Loucy (cell line): ENCODE measurements at regions not wholly inside any gene's neighbourhood (a gene's known extent, or its start where the extent isn't known, plus 50 kb on each side); places are given as distances from the start of the nearest gene placed in this dataset.

Source experiments
- H2AFZ ChIP-seq: fragments of 200-600 bp; sonication (generic); 2 replicates; pipeline ENCODE4 v1.6.0; 2016; ENCODE audit warnings: antibody characterized with exemption, mild to moderate bottlenecking, low read length, moderate library complexity
- H3F3A ChIP-seq: fragments of 200-600 bp; 2 replicates; pipeline ENCODE4 v1.6.0; 2016; ENCODE audit warnings: antibody characterized with exemption, low read depth, mild to moderate bottlenecking
- H3K27me3 ChIP-seq: fragments of 200-600 bp; sonication (generic); 2 replicates; pipeline ENCODE4 v1.6.1; 2014; ENCODE audit warnings: low read length, mild to moderate bottlenecking; ENCODE audit not compliant: insufficient read depth, poor library complexity, severe bottlenecking
- H3K36me3 ChIP-seq: fragments of 200-600 bp; sonication (generic); 2 replicates; pipeline ENCODE4 v1.6.1; 2016; ENCODE audit warnings: low read length; ENCODE audit not compliant: insufficient read depth
- H3K4me1 ChIP-seq: fragments of 200-600 bp; sonication (generic); 2 replicates; pipeline ENCODE4 v1.5.1; 2014; ENCODE audit warnings: low read length, mild to moderate bottlenecking; ENCODE audit not compliant: insufficient read depth, poor library complexity, severe bottlenecking
- H3K4me2 ChIP-seq: fragments of 200-600 bp; sonication (generic); 2 replicates; pipeline ENCODE4 v1.6.0; 2014; ENCODE audit warnings: antibody characterized with exemption, low read length, low read depth, mild to moderate bottlenecking; ENCODE audit not compliant: poor library complexity, severe bottlenecking
- H3K4me3 ChIP-seq: fragments of 200-600 bp; sonication (generic); 2 replicates; pipeline ENCODE4 v1.5.1; 2014; ENCODE audit warnings: low read length, mild to moderate bottlenecking, mixed read lengths; ENCODE audit not compliant: poor library complexity, severe bottlenecking
- H3K79me2 ChIP-seq: fragments of 200-600 bp; sonication (generic); 2 replicates; pipeline ENCODE4 v1.6.1; 2014; ENCODE audit warnings: low read length; ENCODE audit not compliant: insufficient read depth
- H3K9ac ChIP-seq: fragments of 200-600 bp; sonication (generic); 2 replicates; pipeline ENCODE4 v1.6.0; 2014; ENCODE audit warnings: mild to moderate bottlenecking, low read depth, low read length, moderate library complexity; ENCODE audit not compliant: poor library complexity, severe bottlenecking
- H3K9me2 ChIP-seq: fragments of 200-600 bp; sonication (generic); replicated peaks from 2 replicates; pipeline ENCODE4 v1.6.1; 2016; ENCODE audit warnings: low read depth, low read length, mixed read lengths
- H3K9me3 ChIP-seq: fragments of 200-600 bp; sonication (generic); 2 replicates; pipeline ENCODE4 v1.6.1; 2014; ENCODE audit warnings: mild to moderate bottlenecking, antibody characterized with exemption, low read length, low read depth; ENCODE audit not compliant: insufficient read depth
- H4K20me1 ChIP-seq: fragments of 200-600 bp; sonication (generic); 2 replicates; pipeline ENCODE4 v1.6.0; 2014; ENCODE audit warnings: antibody characterized with exemption, low read length, mild to moderate bottlenecking; ENCODE audit not compliant: insufficient read depth, poor library complexity, severe bottlenecking
- EZH2phosphoT487 ChIP-seq: fragments of 200-600 bp; IDR thresholded peaks from 2 replicates; pipeline ENCODE4 v1.6.1; 2018; ENCODE audit warnings: antibody characterized with exemption, mild to moderate bottlenecking, moderate library complexity, borderline replicate concordance
- TF ChIP-seq, protein P1 (sequence below): fragments of 200-600 bp; sonication (generic); conservative IDR thresholded peaks from 2 replicates; pipeline ENCODE4 v1.5.1; 2014; ENCODE audit warnings: mild to moderate bottlenecking, antibody characterized with exemption, low read length

DNA sequence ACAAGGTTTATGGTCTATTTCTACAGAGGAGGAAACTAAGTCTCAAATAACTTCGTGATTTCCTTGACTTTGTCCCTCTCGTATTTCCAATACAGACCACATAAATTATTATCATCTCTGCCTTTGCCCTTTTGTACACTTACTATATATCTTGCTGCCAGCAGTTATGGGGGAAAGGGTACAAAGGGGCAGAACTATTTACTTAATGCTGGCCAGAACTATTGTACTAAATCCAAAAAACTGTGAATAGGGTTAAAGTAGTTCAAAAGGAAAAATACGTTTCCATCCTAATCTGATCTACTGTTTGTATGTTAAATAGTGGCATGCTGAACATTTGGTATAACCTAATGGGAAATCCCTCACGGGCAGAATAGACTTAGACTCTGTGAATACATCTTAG lies 537.3 kb upstream of the SEMA6D start:
- Histone ChIP-seq H4K20me1 (no peaks in the 10 kb centered on the region), H2AFZ (no peak overlapping the region), H3K4me1 (no peaks in the 10 kb centered on the region), H3K9me3 (peaks cover 2% of the 10 kb centered on the region; the same call in 1 of the 2 replicates), H3K36me3 (no peaks in the 10 kb centered on the region), H3K4me2 (no peak overlapping the region), H3K4me3 (no peak overlapping the region), H3F3A (no peaks in the 10 kb centered on the region), H3K79me2 (no peaks in the 10 kb centered on the region), H3K27me3 (no peaks in the 10 kb centered on the region), H3K9me2 (no peaks in the 10 kb centered on the region), H3K9ac (no peak overlapping the region)
- no peak for TF ChIP-seq EZH2phosphoT487
- TF ChIP-seq, protein P1, sequence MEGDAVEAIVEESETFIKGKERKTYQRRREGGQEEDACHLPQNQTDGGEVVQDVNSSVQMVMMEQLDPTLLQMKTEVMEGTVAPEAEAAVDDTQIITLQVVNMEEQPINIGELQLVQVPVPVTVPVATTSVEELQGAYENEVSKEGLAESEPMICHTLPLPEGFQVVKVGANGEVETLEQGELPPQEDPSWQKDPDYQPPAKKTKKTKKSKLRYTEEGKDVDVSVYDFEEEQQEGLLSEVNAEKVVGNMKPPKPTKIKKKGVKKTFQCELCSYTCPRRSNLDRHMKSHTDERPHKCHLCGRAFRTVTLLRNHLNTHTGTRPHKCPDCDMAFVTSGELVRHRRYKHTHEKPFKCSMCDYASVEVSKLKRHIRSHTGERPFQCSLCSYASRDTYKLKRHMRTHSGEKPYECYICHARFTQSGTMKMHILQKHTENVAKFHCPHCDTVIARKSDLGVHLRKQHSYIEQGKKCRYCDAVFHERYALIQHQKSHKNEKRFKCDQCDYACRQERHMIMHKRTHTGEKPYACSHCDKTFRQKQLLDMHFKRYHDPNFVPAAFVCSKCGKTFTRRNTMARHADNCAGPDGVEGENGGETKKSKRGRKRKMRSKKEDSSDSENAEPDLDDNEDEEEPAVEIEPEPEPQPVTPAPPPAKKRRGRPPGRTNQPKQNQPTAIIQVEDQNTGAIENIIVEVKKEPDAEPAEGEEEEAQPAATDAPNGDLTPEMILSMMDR = no peak

DNA sequence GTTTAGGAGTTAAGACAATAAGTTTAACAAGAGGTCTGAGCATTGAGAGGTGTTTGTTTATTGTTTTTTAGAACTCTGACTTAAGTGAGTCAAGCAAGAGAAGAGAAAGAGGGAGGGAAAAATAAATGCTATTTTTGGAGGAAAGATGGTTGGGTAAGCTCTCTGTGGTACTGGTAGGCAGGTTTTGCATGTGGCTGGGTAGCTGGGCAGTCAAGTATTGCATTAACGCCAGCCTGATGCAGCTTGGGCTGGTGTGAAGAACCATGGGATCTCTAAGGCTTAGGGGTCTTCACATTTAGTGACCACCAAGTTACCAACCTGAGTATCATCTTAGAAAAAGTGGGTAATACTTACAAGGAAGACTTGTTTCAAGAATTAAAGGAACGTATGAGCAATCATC lies 534.5 kb upstream of the SEMA6D start:
- Histone ChIP-seq H3K9ac (no peak overlapping the region), H3K4me3 (no peak overlapping the region), H3K4me2 (no peak overlapping the region)

DNA sequence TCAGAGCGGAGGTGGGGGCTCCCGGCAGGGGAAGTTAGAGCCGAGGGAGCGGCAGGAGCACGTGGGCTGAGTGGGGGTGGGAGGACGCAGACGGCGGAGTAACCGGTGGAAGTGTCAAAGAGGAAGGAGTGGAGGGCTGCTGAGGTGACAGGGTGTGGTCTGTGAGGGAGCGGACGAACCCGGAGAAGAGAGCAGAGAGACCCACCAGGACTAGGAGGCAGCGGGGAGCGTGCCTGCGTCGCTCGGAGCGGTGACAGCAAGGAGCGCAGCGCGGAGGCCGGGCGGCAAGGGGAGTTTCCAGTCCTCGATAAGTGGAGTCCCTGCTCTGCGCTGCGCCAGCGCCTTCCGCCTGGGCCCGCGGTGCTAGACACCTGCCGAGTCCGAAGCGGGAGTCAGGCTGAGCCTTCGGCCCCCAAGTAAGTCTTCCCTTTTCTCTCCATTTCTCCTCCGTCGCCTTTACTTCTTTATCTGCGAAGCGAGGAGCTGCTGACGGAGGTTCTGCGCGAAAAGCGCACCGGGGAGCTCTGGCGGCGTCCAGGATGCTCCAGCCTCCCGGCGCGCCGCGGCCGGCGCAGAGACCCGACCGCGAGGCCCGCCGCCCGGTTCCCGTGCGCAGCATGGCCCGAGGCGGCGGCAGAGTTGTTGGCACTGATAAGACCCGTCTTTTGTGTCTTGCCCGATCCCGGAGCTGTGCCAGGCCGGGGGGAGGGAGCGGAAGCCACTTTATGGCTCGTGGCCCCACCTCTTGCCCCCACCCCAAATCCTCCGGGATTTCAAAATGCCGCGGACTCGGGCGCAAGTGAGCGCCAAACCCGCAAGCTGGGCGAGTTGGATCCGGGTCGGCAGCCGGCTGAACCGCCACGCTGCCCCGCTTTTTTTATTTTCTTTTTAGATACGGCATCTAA lies 533.0 kb upstream of the SEMA6D start:
- no peaks in the 10 kb centered on the region for H3K79me2 ChIP-seq
- H3K9me2 ChIP-seq = no peaks in the 10 kb centered on the region
- H3K4me2 ChIP-seq = no peak overlapping the region
- H3K36me3 ChIP-seq = no peaks in the 10 kb centered on the region
- H4K20me1 ChIP-seq = no peaks in the 10 kb centered on the region
- TF ChIP-seq, protein P1 = no peak
- no peak for TF ChIP-seq EZH2phosphoT487
- H3K4me3 ChIP-seq = no peak overlapping the region
- H3K27me3 ChIP-seq = no peaks in the 10 kb centered on the region
- H3K9me3 ChIP-seq = no peaks in the 10 kb centered on the region
- H3K4me1 ChIP-seq = no peaks in the 10 kb centered on the region
- no peaks in the 10 kb centered on the region for H3F3A ChIP-seq
- no peak overlapping the region for H2AFZ ChIP-seq
- H3K9ac ChIP-seq = no peak overlapping the region

More for the DNA sequence above, 534.5 kb upstream of the SEMA6D start:
- Histone ChIP-seq H3K4me1 (no peaks in the 10 kb centered on the region), H3K9me2 (no peaks in the 10 kb centered on the region), H3K9me3 (no peaks in the 10 kb centered on the region), H3K79me2 (no peaks in the 10 kb centered on the region), H3F3A (no peaks in the 10 kb centered on the region), H3K36me3 (no peaks in the 10 kb centered on the region), H3K27me3 (no peaks in the 10 kb centered on the region), H4K20me1 (no peaks in the 10 kb centered on the region), H2AFZ (no peak overlapping the region)
- no peak for TF ChIP-seq EZH2phosphoT487
- TF ChIP-seq, protein P1 = no peak
